ENCODE measurements at regions not wholly inside any gene's neighbourhood (a gene's known extent, or its start where the extent isn't known, plus 50 kb on each side); places are given as distances from the start of the nearest gene placed in this dataset.
"Not testable (repeated sequence)": the region's sequence is repeated elsewhere in the genome, so short reads cannot be mapped to it uniquely, and the experiment has no call there.

DNA sequence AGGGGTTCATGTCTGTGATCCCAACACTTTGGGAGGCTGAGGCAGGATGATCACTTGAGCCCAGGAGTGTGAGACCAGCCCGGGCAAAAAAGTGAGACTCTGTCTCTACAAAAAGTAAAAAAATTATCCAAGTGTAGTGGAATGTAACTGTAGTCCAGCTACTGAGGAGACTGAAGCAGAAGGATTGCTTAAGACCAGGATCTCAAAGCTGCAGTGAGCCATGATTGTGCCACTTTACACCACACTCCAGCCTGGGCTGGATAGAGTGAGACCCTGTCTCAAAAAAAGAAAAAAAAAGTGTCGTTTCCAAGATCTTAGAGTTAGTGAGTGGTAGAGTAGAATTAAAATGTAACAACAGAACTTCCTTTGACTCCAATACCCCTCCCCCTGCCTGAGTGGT is 589.4 kb upstream of the MBL2 start:
- Histone ChIP-seq H3K9me3 (ENCODE audit: low read length) (no peaks in the 10 kb centered on the region), H3K27me3 (ENCODE audit: insufficient read depth, low read length, poor library complexity, severe bottlenecking) (no peaks in the 10 kb centered on the region), H3K4me1 (ENCODE audit: insufficient read depth, low read length) (no peaks in the 10 kb centered on the region), H3K36me3 (ENCODE audit: insufficient read depth, low read length) (no peaks in the 10 kb centered on the region), H3K27ac (ENCODE audit: low read depth, low read length) (no peak overlapping the region), H3K4me3 (ENCODE audit: low read length) (no peak overlapping the region)
- Mint-ChIP-seq H3K36me3 (no peaks in the 10 kb centered on the region), H3K27me3 (no peaks in the 10 kb centered on the region), H3K27ac (no peak overlapping the region), H3K4me3 (no peak overlapping the region), H3K4me1 (no peaks in the 10 kb centered on the region), H3K9me3 (peaks cover 2 to 39% (median 28%) of the 10 kb centered on the region in 5 donors)
- DNase-seq = no peak
- CTCF ChIA-PET = no interaction called here
- POLR2A ChIA-PET = no interaction called here

GRCh38 chr10:53361281-53361680 is 588.7 kb upstream of the MBL2 start:
- Mint-ChIP-seq H3K27me3 (no peaks in the 10 kb centered on the region), H3K27ac (no peak overlapping the region), H3K4me1 (no peaks in the 10 kb centered on the region), H3K36me3 (no peaks in the 10 kb centered on the region), H3K4me3 (no peak overlapping the region), H3K9me3 (peaks cover 2 to 45% (median 32%) of the 10 kb centered on the region in 5 donors)
- Histone ChIP-seq H3K4me1 (ENCODE audit: insufficient read depth, low read length) (no peaks in the 10 kb centered on the region), H3K9me3 (ENCODE audit: low read length) (no peaks in the 10 kb centered on the region), H3K27ac (ENCODE audit: low read depth, low read length) (no peak overlapping the region), H3K36me3 (ENCODE audit: insufficient read depth, low read length) (no peaks in the 10 kb centered on the region), H3K4me3 (ENCODE audit: low read length) (no peak overlapping the region), H3K27me3 (ENCODE audit: insufficient read depth, low read length, poor library complexity, severe bottlenecking) (no peaks in the 10 kb centered on the region)
- DNase-seq = no peak
- POLR2A ChIA-PET = no interaction called here
- CTCF ChIA-PET = no interaction called here

DNA sequence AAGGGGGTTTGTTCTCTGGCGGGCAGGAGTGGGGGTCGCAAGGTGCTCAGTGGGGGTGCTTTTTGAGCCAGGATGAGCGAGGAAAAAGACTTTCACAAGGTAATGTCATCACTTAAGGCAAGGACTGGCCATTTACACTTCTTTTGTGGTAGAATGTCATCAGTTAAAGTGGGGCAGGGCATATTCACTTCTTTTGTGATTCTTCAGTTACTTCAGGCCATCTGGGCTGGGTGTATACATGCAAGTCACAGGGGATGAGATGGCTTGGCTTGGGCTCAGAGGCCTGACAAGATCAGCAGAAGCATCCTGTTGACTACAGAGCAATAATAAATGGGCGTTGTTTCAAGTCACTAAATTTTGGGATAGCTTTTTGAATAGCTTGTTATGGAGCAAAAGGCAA is 586.4 kb upstream of the MBL2 start:
- DNase-seq; H3K4me3 Mint-ChIP-seq; H3K9me3 ChIP-seq (ENCODE audit: low read length); H3K27me3 ChIP-seq (ENCODE audit: insufficient read depth, low read length, poor library complexity, severe bottlenecking); CTCF ChIA-PET; H3K4me1 Mint-ChIP-seq; H3K36me3 Mint-ChIP-seq; H3K4me1 ChIP-seq (ENCODE audit: insufficient read depth, low read length); H3K4me3 ChIP-seq (ENCODE audit: low read length); POLR2A ChIA-PET; H3K36me3 ChIP-seq (ENCODE audit: insufficient read depth, low read length); H3K27ac Mint-ChIP-seq; H3K27me3 Mint-ChIP-seq; H3K27ac ChIP-seq (ENCODE audit: low read depth, low read length): not testable (repeated sequence)
- H3K9me3 Mint-ChIP-seq = peaks cover 4 to 44% (median 37%) of the 10 kb centered on the region in 5 donors

DNA sequence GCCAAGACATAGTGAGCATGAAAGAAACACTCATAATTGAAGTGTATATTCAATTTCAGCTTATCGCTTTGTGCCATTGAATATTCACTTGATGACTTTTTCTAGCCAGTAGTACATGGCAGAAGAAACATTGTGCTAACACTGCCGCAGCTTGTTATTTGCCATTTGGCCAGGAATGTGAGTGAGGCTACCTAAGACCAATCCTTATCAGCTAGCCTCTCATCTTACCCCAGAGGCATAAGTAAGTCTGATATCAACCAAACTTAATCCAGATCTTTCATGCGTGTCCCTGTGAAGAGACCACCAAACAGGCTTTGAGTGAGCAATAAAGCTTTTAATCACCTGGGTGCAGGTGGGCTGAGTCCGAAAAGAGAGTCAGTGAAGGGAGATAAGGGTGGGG is 586.0 kb upstream of the MBL2 start:
- peaks cover 4 to 42% (median 34%) of the 10 kb centered on the region in 5 donors for H3K9me3 Mint-ChIP-seq
- Histone ChIP-seq H3K4me3 (ENCODE audit: low read length) (no peak overlapping the region), H3K4me1 (ENCODE audit: insufficient read depth, low read length) (no peaks in the 10 kb centered on the region), H3K9me3 (ENCODE audit: low read length) (no peaks in the 10 kb centered on the region), H3K27ac (ENCODE audit: low read depth, low read length) (no peak overlapping the region), H3K27me3 (ENCODE audit: insufficient read depth, low read length, poor library complexity, severe bottlenecking) (no peaks in the 10 kb centered on the region), H3K36me3 (ENCODE audit: insufficient read depth, low read length) (no peaks in the 10 kb centered on the region)
- no peaks in the 10 kb centered on the region for H3K4me1 Mint-ChIP-seq
- no peak overlapping the region for H3K27ac Mint-ChIP-seq
- ChIA-PET CTCF (no interaction called here), POLR2A (no interaction called here)
- no peaks in the 10 kb centered on the region for H3K36me3 Mint-ChIP-seq
- no peak overlapping the region for H3K4me3 Mint-ChIP-seq
- no peaks in the 10 kb centered on the region for H3K27me3 Mint-ChIP-seq
- DNase-seq = no peak

DNA sequence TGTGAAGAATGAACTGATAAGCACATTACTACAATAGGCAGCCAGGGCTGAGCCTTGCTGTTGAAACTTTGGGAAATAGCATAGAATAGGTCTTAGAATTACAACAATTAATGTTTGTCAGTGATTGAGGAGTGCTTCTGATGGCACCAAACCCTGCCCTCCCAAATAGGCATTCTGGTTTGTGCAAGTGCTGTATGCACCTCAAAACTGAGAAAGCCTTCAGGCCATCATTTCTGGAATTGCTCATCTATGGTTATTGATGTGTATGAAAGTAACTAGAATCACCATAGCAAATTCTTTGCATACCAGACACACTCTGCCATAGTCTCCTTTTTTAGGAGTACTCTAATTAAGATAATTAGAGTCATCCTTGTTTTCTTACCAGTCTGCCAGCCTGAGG is 585.0 kb upstream of the MBL2 start:
- Mint-ChIP-seq H3K36me3 (no peaks in the 10 kb centered on the region), H3K4me1 (no peaks in the 10 kb centered on the region), H3K4me3 (no peak overlapping the region), H3K27ac (no peak overlapping the region), H3K9me3 (peaks cover 4 to 38% (median 30%) of the 10 kb centered on the region in 5 donors), H3K27me3 (no peaks in the 10 kb centered on the region)
- POLR2A ChIA-PET = no interaction called here
- no peaks in the 10 kb centered on the region for H3K36me3 ChIP-seq (ENCODE audit: insufficient read depth, low read length)
- no peak for DNase-seq
- H3K4me1 ChIP-seq (ENCODE audit: insufficient read depth, low read length) = no peaks in the 10 kb centered on the region
- no peak overlapping the region for H3K27ac ChIP-seq (ENCODE audit: low read depth, low read length)
- CTCF ChIA-PET = no interaction called here
- H3K27me3 ChIP-seq (ENCODE audit: insufficient read depth, low read length, poor library complexity, severe bottlenecking) = no peaks in the 10 kb centered on the region
- no peaks in the 10 kb centered on the region for H3K9me3 ChIP-seq (ENCODE audit: low read length)
- H3K4me3 ChIP-seq (ENCODE audit: low read length) = no peak overlapping the region

- Histone ChIP-seq H3K4me1 (ENCODE audit: insufficient read depth, low read length) (no peaks in the 10 kb centered on the region), H3K27ac (ENCODE audit: low read depth, low read length) (no peak overlapping the region), H3K36me3 (ENCODE audit: insufficient read depth, low read length) (no peaks in the 10 kb centered on the region), H3K9me3 (ENCODE audit: low read length) (no peaks in the 10 kb centered on the region), H3K27me3 (ENCODE audit: insufficient read depth, low read length, poor library complexity, severe bottlenecking) (no peaks in the 10 kb centered on the region), H3K4me3 (ENCODE audit: low read length) (no peak overlapping the region)
- CTCF ChIA-PET = no interaction called here
- Mint-ChIP-seq H3K27ac (no peak overlapping the region), H3K27me3 (no peaks in the 10 kb centered on the region), H3K4me3 (no peak overlapping the region), H3K36me3 (no peaks in the 10 kb centered on the region), H3K9me3 (peaks cover 4 to 33% (median 25%) of the 10 kb centered on the region in 5 donors), H3K4me1 (no peaks in the 10 kb centered on the region)
- DNase-seq = no peak
- POLR2A ChIA-PET = no interaction called here
Measured at GRCh38 chr10:53356616-53357349, 584.2 kb upstream of the MBL2 start.

GRCh38 chr10:53342531-53342930 is 569.9 kb upstream of the MBL2 start:
- DNase-seq; H3K27me3 ChIP-seq (ENCODE audit: insufficient read depth, low read length, poor library complexity, severe bottlenecking); H3K36me3 Mint-ChIP-seq; CTCF ChIA-PET; H3K4me1 Mint-ChIP-seq; H3K9me3 ChIP-seq (ENCODE audit: low read length); H3K27ac ChIP-seq (ENCODE audit: low read depth, low read length); H3K4me3 Mint-ChIP-seq; H3K4me3 ChIP-seq (ENCODE audit: low read length); POLR2A ChIA-PET; H3K27me3 Mint-ChIP-seq; H3K27ac Mint-ChIP-seq; H3K36me3 ChIP-seq (ENCODE audit: insufficient read depth, low read length); H3K4me1 ChIP-seq (ENCODE audit: insufficient read depth, low read length): not testable (repeated sequence)
- H3K9me3 Mint-ChIP-seq = peaks cover 5 to 28% (median 14%) of the 10 kb centered on the region in 5 donors

DNA sequence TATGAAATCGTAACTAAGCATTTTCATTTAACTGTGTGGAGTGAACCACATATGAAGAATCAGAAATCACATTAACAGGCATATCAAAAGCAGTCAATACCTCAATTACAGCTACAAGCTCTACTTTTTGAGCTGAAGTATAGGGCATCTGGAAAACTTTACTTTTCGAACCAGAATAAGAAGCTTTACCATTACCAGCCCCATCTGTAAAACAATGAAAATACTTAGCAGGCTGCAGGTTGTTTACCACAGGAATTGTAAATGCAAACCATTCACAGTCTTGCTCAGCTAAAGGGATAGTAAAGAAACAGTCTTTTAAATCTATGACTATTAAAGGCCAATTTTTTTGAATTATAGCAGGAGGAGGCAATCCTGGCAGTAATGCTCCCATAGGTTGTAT is 565.6 kb upstream of the MBL2 start:
- POLR2A ChIA-PET = not testable (repeated sequence)

More for the DNA sequence above, 565.6 kb upstream of the MBL2 start:
- H3K27me3 ChIP-seq (ENCODE audit: insufficient read depth, low read length, poor library complexity, severe bottlenecking); H3K36me3 ChIP-seq (ENCODE audit: insufficient read depth, low read length); CTCF ChIA-PET; H3K4me3 Mint-ChIP-seq; H3K27ac Mint-ChIP-seq; H3K4me3 ChIP-seq (ENCODE audit: low read length); H3K4me1 Mint-ChIP-seq; H3K36me3 Mint-ChIP-seq; H3K4me1 ChIP-seq (ENCODE audit: insufficient read depth, low read length); H3K27ac ChIP-seq (ENCODE audit: low read depth, low read length); DNase-seq; H3K27me3 Mint-ChIP-seq; H3K9me3 ChIP-seq (ENCODE audit: low read length): not testable (repeated sequence)
- peaks cover 14 to 52% (median 25%) of the 10 kb centered on the region in 5 donors for H3K9me3 Mint-ChIP-seq

Measured in CD8-positive, alpha-beta memory T cell (primary cell).